NCI-H2107 treated with DMSO at 0.1 percent for 48 hours (cell line): ENCODE measurements at regions not wholly inside any gene's neighbourhood (a gene's known extent, or its start where the extent isn't known, plus 50 kb on each side); places are given as distances from the start of the nearest gene placed in this dataset.
A peak's percentile ranks its signal among the peaks of the same experiment; 100 is the strongest.
"Not testable (repeated sequence)": the region's sequence is repeated elsewhere in the genome, so short reads cannot be mapped to it uniquely, and the experiment has no call there.

Experiments
- DNase-seq: peaks from one replicate; lab custom pipeline; 2025; ENCODE audit not compliant: unreplicated experiment; lab: John Stamatoyannopoulos, UW

DNA sequence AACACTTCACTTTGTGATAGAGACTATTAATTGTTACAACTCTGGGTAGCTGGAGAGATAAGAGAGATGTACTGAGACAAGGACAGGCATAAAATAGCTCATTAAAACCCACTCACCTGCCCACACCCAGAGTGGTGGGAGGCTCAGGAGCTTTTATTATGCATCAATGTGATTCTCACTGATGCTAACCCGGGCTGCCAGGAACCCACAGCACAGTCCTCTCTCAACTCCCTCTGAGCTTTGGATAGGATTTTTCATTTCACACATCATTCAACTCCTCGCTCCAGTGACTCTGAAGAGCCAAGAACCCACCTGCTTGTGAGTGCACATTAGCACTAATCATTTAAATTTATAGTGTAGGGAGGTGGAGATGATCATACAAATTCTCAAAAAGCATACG lies 827.9 kb downstream of the FLRT2 start:
- peak; percentile 98 for DNase-seq

DNA sequence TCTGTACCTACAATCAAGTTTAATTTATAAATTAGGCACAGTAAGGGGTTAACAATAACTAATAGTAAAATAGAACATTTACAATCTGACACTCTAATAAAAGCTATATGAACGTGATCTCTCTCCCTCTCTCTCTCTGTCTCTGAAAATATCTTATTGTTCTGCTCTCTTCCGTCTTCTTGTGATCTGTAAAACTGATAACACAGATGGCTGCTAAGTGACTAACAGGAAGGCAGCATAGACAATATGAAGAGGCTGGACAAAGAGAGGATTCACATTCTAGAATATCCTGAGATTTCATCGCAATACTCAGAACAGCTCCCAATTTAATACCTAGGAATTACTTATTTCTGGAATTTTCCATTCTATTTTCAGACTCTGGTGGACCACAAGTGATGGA lies 827.2 kb downstream of the FLRT2 start:
- DNase-seq, result no peak

DNA sequence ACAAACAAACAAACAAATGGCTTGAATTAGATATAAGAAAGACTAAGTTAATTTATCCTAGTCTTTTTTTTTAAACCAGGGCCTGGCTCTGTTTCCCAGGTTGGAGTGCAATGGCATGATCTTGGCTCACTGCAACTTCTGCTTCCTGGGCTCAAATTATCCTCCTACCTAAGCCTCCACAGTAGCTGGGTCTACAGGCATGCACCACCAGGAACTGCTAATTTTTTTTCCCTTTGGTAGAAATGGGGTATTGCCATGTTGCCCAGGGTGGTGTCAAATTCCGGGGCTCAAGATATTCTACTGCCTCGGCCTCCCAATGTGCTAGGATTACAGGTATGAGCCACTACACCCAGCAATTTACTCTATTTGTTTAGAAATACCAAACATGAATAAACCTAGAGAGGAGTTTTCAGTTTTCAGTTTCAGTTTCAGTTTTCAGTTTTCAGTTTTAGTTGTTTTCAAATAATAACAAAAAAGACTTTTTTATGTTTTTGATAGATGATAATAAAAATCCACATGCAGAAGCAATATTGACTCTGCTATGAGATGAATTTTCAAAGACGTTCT lies 817.0 kb downstream of the FLRT2 start:
- DNase-seq, result no peak

GRCh38 chr14:86334355-86334754 lies 804.4 kb downstream of the FLRT2 start:
- DNase-seq, result no peak

DNA sequence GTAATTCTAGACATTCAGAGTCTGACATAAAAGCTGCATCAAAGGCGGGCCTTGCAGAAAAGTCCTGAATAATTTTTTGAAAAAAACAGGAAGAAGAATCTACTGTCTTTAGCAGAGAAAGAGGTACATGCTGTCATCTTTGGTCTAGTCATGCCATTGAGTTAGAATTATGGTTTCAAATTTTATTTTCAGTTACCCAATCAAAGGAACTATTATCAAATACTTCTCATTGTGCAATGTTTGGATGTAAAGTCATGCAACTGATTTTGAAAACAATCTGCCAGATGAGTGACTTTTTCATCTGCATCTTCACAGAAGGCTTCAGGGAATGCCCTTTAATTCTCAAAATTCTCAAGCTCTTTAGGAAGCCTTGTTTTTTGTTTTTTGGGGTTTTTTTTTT lies 803.5 kb downstream of the FLRT2 start:
- no peak for DNase-seq

GRCh38 chr14:86331341-86331740 lies 801.4 kb downstream of the FLRT2 start:
- DNase-seq, result no peak

GRCh38 chr14:86321151-86321550 lies 791.2 kb downstream of the FLRT2 start:
- peak; percentile 44 for DNase-seq

DNA sequence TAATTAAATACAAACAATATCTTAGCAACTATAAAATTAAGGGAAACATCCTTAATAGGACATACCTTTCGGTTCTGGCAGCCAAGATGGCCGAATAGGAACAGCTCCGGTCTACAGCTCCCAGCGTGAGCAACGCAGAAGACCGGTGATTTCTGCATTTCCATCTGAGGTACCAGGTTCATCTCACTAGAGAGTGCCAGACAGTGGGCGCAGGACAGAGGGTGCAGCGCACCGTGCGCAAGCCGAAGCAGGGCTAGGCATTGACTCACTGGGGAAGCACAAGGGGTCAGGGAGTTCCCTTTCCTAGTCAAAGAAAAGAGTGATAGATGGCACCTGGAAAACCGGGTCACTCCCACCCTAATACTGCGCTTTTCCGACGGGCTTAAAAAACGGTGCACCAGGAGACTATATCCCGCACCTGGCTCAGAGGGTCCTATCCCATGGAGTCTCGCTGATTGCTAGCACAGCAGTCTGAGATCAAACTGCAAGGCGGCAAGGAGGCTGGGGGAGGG lies 782.3 kb downstream of the FLRT2 start:
- DNase-seq, result not testable (repeated sequence)

DNA sequence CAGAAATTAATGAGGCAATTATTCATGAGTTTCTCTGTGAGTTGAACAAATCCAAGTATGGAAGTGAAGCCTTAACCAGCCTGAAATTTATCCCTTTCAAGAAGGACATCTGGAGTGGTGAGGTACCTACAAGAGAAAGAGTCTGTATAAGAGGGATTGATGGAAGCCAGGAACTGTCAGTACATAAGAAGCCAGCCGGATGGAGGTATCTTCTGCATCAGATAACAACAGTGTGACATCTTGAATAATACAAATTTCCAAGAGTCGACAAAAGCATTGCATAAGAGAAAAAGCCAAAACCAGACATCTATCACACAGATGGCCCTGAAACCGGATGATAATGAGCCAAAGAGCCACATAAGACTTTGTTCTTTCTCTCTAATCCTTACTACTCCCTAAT lies 781.2 kb downstream of the FLRT2 start:
- DNase-seq, result no peak

DNA sequence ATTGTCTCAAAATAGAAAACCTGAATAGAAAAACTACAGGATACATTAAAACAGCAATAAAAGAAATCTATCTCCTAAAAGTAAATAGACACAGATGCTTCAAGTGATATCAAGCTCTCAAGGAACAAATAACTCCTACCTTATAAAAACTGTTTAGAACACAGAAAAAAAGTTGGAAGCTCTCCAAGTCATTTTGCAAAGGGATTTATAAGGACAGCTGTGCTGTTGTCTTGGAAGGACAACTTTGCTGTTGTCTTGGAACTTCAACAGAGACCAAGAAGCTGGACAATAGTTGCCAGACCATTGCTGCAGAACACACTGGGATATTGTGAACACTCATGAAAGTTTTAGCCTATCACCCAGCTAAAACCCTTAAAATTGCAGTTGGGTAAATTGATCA lies 780.7 kb downstream of the FLRT2 start:
- no peak for DNase-seq

GRCh38 chr14:86310148-86310547 lies 780.2 kb downstream of the FLRT2 start:
- no peak for DNase-seq

DNA sequence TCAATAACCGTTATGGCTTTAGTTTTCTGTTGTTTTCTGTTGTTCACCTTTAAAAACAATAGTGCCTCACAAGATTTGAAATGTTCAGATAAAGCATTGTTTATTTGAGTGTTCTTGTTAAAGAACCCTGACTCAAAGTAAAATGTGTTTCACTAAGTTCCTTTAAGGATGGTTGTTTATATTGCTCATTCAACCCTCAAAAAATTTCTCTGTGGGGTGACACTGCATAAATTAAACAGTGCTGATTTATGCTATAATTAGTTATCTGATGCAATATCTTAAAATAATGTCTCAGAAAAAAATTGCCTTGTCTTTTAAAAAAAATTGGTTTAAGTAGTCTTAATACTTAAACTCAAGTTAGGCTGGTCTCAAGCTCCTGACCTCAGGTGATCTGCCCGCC lies 775.1 kb downstream of the FLRT2 start:
- no peak for DNase-seq

DNA sequence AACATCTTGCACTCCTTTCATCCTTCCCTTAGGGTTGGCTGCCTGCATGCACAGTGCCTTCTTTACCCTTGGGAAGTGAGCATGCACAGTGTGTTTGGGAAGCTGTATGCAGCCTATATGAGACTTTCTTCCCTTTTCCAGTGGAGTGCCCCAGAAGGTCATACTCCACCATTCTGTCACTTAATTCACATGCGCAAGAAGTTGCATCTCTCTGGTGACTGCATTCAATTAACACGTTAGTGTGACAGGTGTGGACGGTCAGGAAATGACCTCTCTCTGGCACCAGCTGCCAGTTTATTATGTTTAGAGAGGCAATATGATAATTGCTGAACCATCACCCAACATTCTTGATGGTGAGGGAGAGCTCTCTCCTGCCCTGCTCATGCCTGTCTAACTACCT lies 770.0 kb downstream of the FLRT2 start:
- DNase-seq, result no peak

- DNase-seq, result peak; percentile 99
Observed at GRCh38 chr14:86296173-86296572, 766.2 kb downstream of the FLRT2 start.

- DNase-seq, result no peak
Observed at GRCh38 chr14:86288336-86288735, 758.4 kb downstream of the FLRT2 start.

DNA sequence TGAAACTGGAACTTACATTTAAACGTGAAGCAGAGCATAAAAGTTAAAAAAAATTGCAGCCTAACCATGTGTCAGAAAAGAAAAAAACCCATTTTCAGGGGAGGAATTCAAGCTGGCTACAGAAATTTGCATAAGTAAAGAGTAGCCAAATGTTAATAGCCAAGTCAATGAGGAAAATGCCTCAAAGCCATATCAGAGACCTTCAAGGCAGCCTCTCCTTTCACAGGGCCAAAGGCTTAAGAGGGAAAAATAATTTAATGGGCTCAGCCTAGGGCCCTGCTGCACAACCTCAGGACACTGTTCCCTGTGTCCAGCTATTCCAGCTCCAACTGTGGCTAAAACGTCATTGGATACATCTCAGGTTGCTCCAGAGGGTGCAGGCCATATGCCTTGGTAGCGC lies 749.5 kb downstream of the FLRT2 start:
- no peak for DNase-seq

DNA sequence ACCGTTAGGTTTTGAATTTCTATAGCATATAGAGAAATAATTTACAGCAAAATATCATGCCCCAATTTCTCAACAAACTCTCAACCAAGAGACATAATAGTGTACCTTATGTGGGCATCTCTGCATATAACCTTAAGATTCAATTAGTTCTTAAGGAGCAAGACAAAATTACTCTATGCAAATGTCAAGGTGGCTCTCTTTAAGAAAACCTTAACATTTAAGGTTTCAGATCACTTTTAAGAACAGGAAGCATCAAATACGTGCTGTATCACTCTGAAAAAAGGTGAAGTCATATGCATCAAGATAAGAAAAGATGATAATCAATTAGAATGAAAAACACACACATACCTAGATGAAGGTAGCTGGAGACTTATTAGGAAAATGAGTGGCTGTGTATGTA lies 728.0 kb downstream of the FLRT2 start:
- DNase-seq, result no peak

DNA sequence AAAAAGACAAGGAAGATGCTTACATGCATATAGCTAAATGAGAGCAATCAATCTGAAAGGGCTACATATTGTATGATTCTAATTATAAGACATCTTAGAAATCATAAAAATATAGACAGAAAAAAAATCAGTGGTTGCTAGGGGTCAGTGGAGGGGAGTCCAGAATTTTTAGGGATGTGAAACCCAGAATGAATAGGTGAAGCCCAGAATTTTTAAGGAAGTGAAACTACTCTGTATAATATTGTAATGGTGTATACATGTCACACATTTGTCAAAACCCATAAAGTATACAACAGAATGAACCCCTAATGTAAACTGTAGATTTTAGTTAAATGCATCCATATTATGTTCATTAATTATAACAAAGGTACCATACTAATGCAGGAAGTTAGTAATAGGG lies 713.2 kb downstream of the FLRT2 start:
- no peak for DNase-seq

- DNase-seq, result no peak
Observed at GRCh38 chr14:86237733-86238132, 707.8 kb downstream of the FLRT2 start.

- DNase-seq, result no peak
Observed at GRCh38 chr14:86221755-86222154, 691.8 kb downstream of the FLRT2 start.

GRCh38 chr14:86221000-86221399 lies 691.1 kb downstream of the FLRT2 start:
- DNase-seq, result no peak

DNA sequence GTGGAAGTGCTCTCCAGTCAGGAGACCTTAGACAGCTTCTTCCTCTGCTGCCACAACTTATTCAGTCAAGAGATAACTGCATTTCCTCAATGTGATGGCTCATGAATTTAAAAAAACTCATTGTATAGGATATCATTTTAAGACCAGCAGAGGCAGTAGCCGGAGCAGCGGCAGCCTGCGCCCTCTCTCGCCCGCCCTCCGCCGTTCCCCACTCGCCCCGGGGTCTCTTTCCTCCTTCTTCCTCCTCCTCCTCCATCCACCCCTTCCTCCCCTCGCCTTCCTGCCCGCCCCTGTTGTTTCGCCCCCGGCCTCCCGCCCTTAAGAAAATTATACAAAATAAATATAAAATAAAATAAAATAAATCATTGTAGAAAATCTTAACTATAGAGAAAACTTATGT lies 687.6 kb downstream of the FLRT2 start:
- no peak for DNase-seq

DNA sequence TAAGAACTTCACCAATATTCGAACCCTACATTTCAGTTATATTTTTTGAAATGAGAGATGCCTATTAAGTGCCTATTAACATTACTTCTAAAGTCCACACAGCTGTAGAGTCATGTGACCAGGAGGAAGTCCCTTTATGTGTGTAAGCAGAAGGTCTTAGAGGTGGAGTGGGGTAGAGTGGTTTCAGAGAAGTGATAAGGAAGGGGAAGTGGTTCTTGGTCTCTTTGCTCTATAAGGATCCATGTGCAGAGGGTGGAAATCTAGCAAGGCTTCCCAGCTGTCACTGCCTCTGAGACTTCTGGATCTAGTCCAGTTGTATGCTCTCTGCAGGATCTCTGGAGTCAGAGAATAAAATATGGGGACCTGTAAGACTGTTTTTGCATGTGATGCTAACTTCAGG lies 673.9 kb downstream of the FLRT2 start:
- DNase-seq, result no peak

DNA sequence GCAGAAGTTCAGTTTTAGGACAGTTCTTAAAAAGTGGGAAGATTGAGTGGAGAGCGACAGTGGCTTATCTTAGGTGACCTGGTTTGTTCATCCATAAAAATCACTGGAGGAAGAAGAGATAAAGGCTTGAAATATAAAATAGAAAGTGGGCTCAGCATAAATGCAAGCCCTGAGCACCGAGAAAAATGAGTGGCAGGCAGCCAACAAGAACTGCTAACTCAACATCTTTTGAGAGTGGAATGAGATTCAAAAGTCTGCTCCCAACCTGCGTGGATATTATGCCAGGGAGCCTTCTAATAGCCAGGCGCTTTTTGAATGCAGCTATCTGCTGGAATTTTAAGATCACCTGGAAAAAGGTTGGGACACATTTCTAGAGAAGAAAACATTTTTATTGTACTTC lies 666.5 kb downstream of the FLRT2 start:
- DNase-seq, result no peak
